Neural cell (in vitro differentiated cells): ENCODE measurements at regions not wholly inside any gene's neighbourhood (a gene's known extent, or its start where the extent isn't known, plus 50 kb on each side); places are given as distances from the start of the nearest gene placed in this dataset.

Experiments used
- H2AFZ ChIP-seq: fragments of 200-600, 300-800 bp; sonication (generic), shearing (Covaris generic); 2 replicates; pipeline ENCODE4 v1.6.0; 2014; ENCODE audit warnings: low read depth, mild to moderate bottlenecking, antibody characterized with exemption, low read length, moderate library complexity
- H3F3A ChIP-seq: fragments of 200-600 bp; shearing (Covaris generic); 2 replicates; pipeline ENCODE4 v1.6.1; 2016; ENCODE audit warnings: mild to moderate bottlenecking, moderate library complexity, mixed read lengths, antibody characterized with exemption, low read length; ENCODE audit not compliant: insufficient read depth, poor library complexity, severe bottlenecking
- H3K27ac ChIP-seq: fragments of 200-600, 300-800 bp; sonication (generic), shearing (Covaris generic); 2 replicates; pipeline ENCODE4 v1.5.1; 2014; ENCODE audit warnings: mild to moderate bottlenecking, low read length, moderate library complexity
- H3K27me3 ChIP-seq: fragments of 300-800, 200-600 bp; sonication (generic), shearing (Covaris generic); 2 replicates; pipeline ENCODE4 v1.6.0; 2014; ENCODE audit warnings: mild to moderate bottlenecking, low read depth, low read length, moderate library complexity; ENCODE audit not compliant: insufficient read depth
- H3K36me3 ChIP-seq: fragments of 300-800, 200-600 bp; sonication (generic), shearing (Covaris generic); 2 replicates; pipeline ENCODE4 v1.5.1; 2014; ENCODE audit warnings: mild to moderate bottlenecking, antibody characterized with exemption, low read length, moderate library complexity; ENCODE audit not compliant: insufficient read depth
- H3K4me2 ChIP-seq: fragments of 300-800, 200-600 bp; sonication (generic), shearing (Covaris generic); 2 replicates; pipeline ENCODE4 v1.6.0; 2014; ENCODE audit warnings: mild to moderate bottlenecking, low read length
- H3K4me3 ChIP-seq: fragments of 300-800, 200-600 bp; sonication (generic), shearing (Covaris generic); 2 replicates; pipeline ENCODE4 v1.5.1; 2014; ENCODE audit warnings: mild to moderate bottlenecking, low read length, moderate library complexity
- H3K79me2 ChIP-seq: fragments of 200-600 bp; shearing (Covaris generic); replicated peaks from 2 replicates; pipeline ENCODE4 v1.6.0; 2014; ENCODE audit warnings: mild to moderate bottlenecking, low read length, moderate library complexity; ENCODE audit not compliant: insufficient read depth
- H3K9ac ChIP-seq: fragments of 300-800, 200-600 bp; sonication (generic), shearing (Covaris generic); 2 replicates; pipeline ENCODE4 v1.6.1; 2016; ENCODE audit warnings: mild to moderate bottlenecking, low read length, mixed read lengths
- H3K9me2 ChIP-seq: fragments of 200-600 bp; shearing (Covaris generic); 2 replicates; pipeline ENCODE4 v1.6.1; 2016; ENCODE audit warnings: mild to moderate bottlenecking, low read length, mixed read lengths; ENCODE audit not compliant: insufficient read depth
- H3K9me3 ChIP-seq: fragments of 200-600, 300-800 bp; sonication (generic), shearing (Covaris generic); 2 replicates; pipeline ENCODE4 v1.6.1; 2016; ENCODE audit warnings: mild to moderate bottlenecking, mixed run types, low read length, moderate library complexity, mixed read lengths
- H4K20me1 ChIP-seq: fragments of 200-600 bp; shearing (Covaris generic); 2 replicates; pipeline ENCODE4 v1.6.1; 2016; ENCODE audit warnings: mild to moderate bottlenecking, mixed run types; ENCODE audit not compliant: insufficient read depth
- CTCF ChIP-seq: fragments of 450-650 bp; IDR thresholded peaks from 2 replicates; pipeline ENCODE4 v1.5.1; 2014; ENCODE audit warnings: antibody characterized with exemption, mild to moderate bottlenecking, moderate library complexity; ENCODE audit not compliant: poor library complexity, severe bottlenecking
- EP300 ChIP-seq: fragments of 450-650 bp; conservative IDR thresholded peaks from 2 replicates; pipeline ENCODE4 v1.6.1; 2014; ENCODE audit warnings: antibody characterized with exemption, mild to moderate bottlenecking, moderate library complexity; ENCODE audit not compliant: poor library complexity, severe bottlenecking
- EZH2 ChIP-seq: fragments of 200-600, 300-800 bp; shearing (Covaris generic), sonication (generic); IDR thresholded peaks from 2 replicates; pipeline ENCODE4 v1.6.1; 2014; ENCODE audit warnings: antibody characterized with exemption, low read length, borderline replicate concordance, mild to moderate bottlenecking; ENCODE audit not compliant: insufficient read depth, poor library complexity, severe bottlenecking
- MXI1 ChIP-seq: fragments of 450-650 bp; conservative IDR thresholded peaks from 2 replicates; pipeline ENCODE4 v1.6.1; 2014; ENCODE audit warnings: antibody characterized with exemption, mild to moderate bottlenecking; ENCODE audit not compliant: poor library complexity, severe bottlenecking
- POLR2AphosphoS5 ChIP-seq: IDR thresholded peaks from 2 replicates; pipeline ENCODE4 v1.6.1; 2012
- RAD21 ChIP-seq: fragments of 450-650 bp; conservative IDR thresholded peaks from 2 replicates; pipeline ENCODE4 v1.6.1; 2014; ENCODE audit warnings: antibody characterized with exemption, mild to moderate bottlenecking, moderate library complexity
- REST ChIP-seq: IDR thresholded peaks from 2 replicates; pipeline ENCODE4 v1.6.1; 2012; ENCODE audit warnings: borderline replicate concordance
- SMC3 ChIP-seq: fragments of 450-650 bp; conservative IDR thresholded peaks from 2 replicates; pipeline ENCODE4 v1.6.1; 2014; ENCODE audit warnings: antibody characterized with exemption, mild to moderate bottlenecking, moderate library complexity; ENCODE audit not compliant: poor library complexity
- TAF1 ChIP-seq: IDR thresholded peaks from 2 replicates; pipeline ENCODE4 v1.6.1; 2012; ENCODE audit warnings: low read depth

- no peak overlapping the region for H3K27ac ChIP-seq
- no peaks in the 10 kb centered on the region for H3K27me3 ChIP-seq
- H2AFZ ChIP-seq, result no peak overlapping the region
- H3F3A ChIP-seq, result no peaks in the 10 kb centered on the region
- H3K9me2 ChIP-seq, result no peaks in the 10 kb centered on the region
- H3K79me2 ChIP-seq, result no peaks in the 10 kb centered on the region
- TF ChIP-seq SMC3 (no peak), EP300 (no peak), POLR2AphosphoS5 (no peak), TAF1 (no peak), REST (no peak), CTCF (no peak), EZH2 (no peak), RAD21 (no peak), MXI1 (no peak)
- H3K36me3 ChIP-seq, result no peaks in the 10 kb centered on the region
- no peaks in the 10 kb centered on the region for H4K20me1 ChIP-seq
- peaks cover 3% of the 10 kb centered on the region for H3K9me3 ChIP-seq
- no peak overlapping the region for H3K4me2 ChIP-seq
- no peak overlapping the region for H3K4me3 ChIP-seq
- H3K9ac ChIP-seq, result no peak overlapping the region
Observed at GRCh38 chr12:3407723-3408122, 83.3 kb upstream of the PRMT8 start.

- no peaks in the 10 kb centered on the region for H3K36me3 ChIP-seq
- no peak overlapping the region for H3K4me3 ChIP-seq
- H3K79me2 ChIP-seq, result no peaks in the 10 kb centered on the region
- H4K20me1 ChIP-seq, result no peaks in the 10 kb centered on the region
- no peaks in the 10 kb centered on the region for H3K9me2 ChIP-seq
- no peak overlapping the region for H3K27ac ChIP-seq
- TF ChIP-seq CTCF, result no peak
- no peak for TF ChIP-seq SMC3
- no peak for TF ChIP-seq MXI1
- no peak for TF ChIP-seq EP300
- TF ChIP-seq TAF1, result no peak
- TF ChIP-seq EZH2, result no peak
- no peak for TF ChIP-seq REST
- TF ChIP-seq RAD21, result no peak
- TF ChIP-seq POLR2AphosphoS5, result no peak
- no peak overlapping the region for H3K9ac ChIP-seq
- no peak overlapping the region for H3K4me2 ChIP-seq
- H3K9me3 ChIP-seq, result peaks cover 3% of the 10 kb centered on the region
- H2AFZ ChIP-seq, result no peak overlapping the region
- no peaks in the 10 kb centered on the region for H3F3A ChIP-seq
- no peaks in the 10 kb centered on the region for H3K27me3 ChIP-seq
Observed at GRCh38 chr12:3409662-3410061, 81.3 kb upstream of the PRMT8 start.
